ENCODE measurements at regions not wholly inside any gene's neighbourhood (a gene's known extent, or its start where the extent isn't known, plus 50 kb on each side); places are given as distances from the start of the nearest gene placed in this dataset.
"Not testable (repeated sequence)": the region's sequence is repeated elsewhere in the genome, so short reads cannot be mapped to it uniquely, and the experiment has no call there.

GRCh38 chr16:52212841-52213240, 334.1 kb downstream of the TOX3 start:
- DNase-seq = no peak

GRCh38 chr16:52209227-52209626, 337.7 kb downstream of the TOX3 start:
- no peak for DNase-seq

- DNase-seq = no peak
Measured at GRCh38 chr16:52203096-52203495, 343.8 kb downstream of the TOX3 start.

- no peak for DNase-seq
Measured at GRCh38 chr16:52193441-52193840, 353.5 kb downstream of the TOX3 start.

GRCh38 chr16:52191531-52192134, 355.3 kb downstream of the TOX3 start:
- DNase-seq = peak; percentile 93

GRCh38 chr16:52184336-52184735, 362.6 kb downstream of the TOX3 start:
- DNase-seq = no peak

GRCh38 chr16:52182840-52183239, 364.1 kb downstream of the TOX3 start:
- DNase-seq = no peak

GRCh38 chr16:52174168-52174567, 372.8 kb downstream of the TOX3 start:
- DNase-seq = no peak

- no peak for DNase-seq
Measured at GRCh38 chr16:52171481-52171880, 375.5 kb downstream of the TOX3 start.

- no peak for DNase-seq
Measured at GRCh38 chr16:52167328-52167727, 379.6 kb downstream of the TOX3 start.

- no peak for DNase-seq
Measured at GRCh38 chr16:52165961-52166360, 381.0 kb downstream of the TOX3 start.

GRCh38 chr16:52149003-52149402, 397.9 kb downstream of the TOX3 start:
- no peak for DNase-seq

- DNase-seq = no peak
Measured at GRCh38 chr16:52141871-52142270, 405.1 kb downstream of the TOX3 start.

GRCh38 chr16:52128361-52128760, 418.6 kb downstream of the TOX3 start:
- no peak for DNase-seq

GRCh38 chr16:52123842-52124241, 423.1 kb downstream of the TOX3 start:
- DNase-seq = no peak

GRCh38 chr16:52123061-52123839, 423.7 kb downstream of the TOX3 start:
- DNase-seq = no peak

- DNase-seq = no peak
Measured at GRCh38 chr16:52117171-52117570, 429.8 kb downstream of the TOX3 start.

- peak; percentile 30 for DNase-seq
Measured at GRCh38 chr16:52114379-52114778, 432.6 kb downstream of the TOX3 start.

- DNase-seq = no peak
Measured at GRCh38 chr16:52113533-52114183, 433.3 kb downstream of the TOX3 start.

GRCh38 chr16:52104993-52105392, 441.9 kb downstream of the TOX3 start:
- DNase-seq = not testable (repeated sequence)

- no peak for DNase-seq
Measured at GRCh38 chr16:52103791-52104190, 443.2 kb downstream of the TOX3 start.

- no peak for DNase-seq
Measured at GRCh38 chr16:52101246-52101645, 445.7 kb downstream of the TOX3 start.

GRCh38 chr16:52099382-52099781, 447.6 kb downstream of the TOX3 start:
- peak; percentile 66 for DNase-seq

- DNase-seq = peak; percentile 88
Measured at GRCh38 chr16:52095471-52095870, 451.5 kb downstream of the TOX3 start.
